OCI-LY3 (cell line): ENCODE measurements at regions not wholly inside any gene's neighbourhood (a gene's known extent, or its start where the extent isn't known, plus 50 kb on each side); places are given as distances from the start of the nearest gene placed in this dataset.

ENCODE experiments used
- H2AFZ ChIP-seq: fragments of 200-600, 300-600 bp; shearing (Covaris generic); 2 replicates; pipeline ENCODE4 v1.6.0; 2014; ENCODE audit warnings: antibody characterized with exemption, low read depth, low read length
- H3K27ac ChIP-seq: fragments of 200-600, 300-600 bp; sonication (generic); 2 replicates; pipeline ENCODE4 v1.5.1; 2014; ENCODE audit warnings: mild to moderate bottlenecking, low read length, moderate library complexity, mixed read lengths
- H3K27me3 ChIP-seq: fragments of 200-600, 300-600 bp; sonication (generic); 2 replicates; pipeline ENCODE4 v1.6.1; 2014; ENCODE audit warnings: low read depth, low read length, mixed read lengths
- H3K36me3 ChIP-seq: fragments of 200-600, 300-600 bp; sonication (generic); replicated peaks from 2 replicates; pipeline ENCODE3; 2014; ENCODE audit warnings: low read depth, low read length, mixed read lengths
- H3K4me1 ChIP-seq: fragments of 300-600, 200-600 bp; sonication (generic); 2 replicates; pipeline ENCODE4 v1.6.1; 2014; ENCODE audit warnings: low read length, mixed read lengths
- H3K4me2 ChIP-seq: fragments of 200-600, 300-600 bp; sonication (generic); 2 replicates; pipeline ENCODE4 v1.6.1; 2014; ENCODE audit warnings: low read length, mixed read lengths
- H3K4me3 ChIP-seq: fragments of 300-600, 200-600 bp; sonication (generic); 2 replicates; pipeline ENCODE4 v1.5.1; 2014; ENCODE audit warnings: antibody characterized with exemption, mild to moderate bottlenecking, low read length, moderate library complexity
- H3K79me2 ChIP-seq: fragments of 300-600, 200-600 bp; shearing (Covaris generic); 2 replicates; pipeline ENCODE4 v1.6.1; 2014; ENCODE audit warnings: mild to moderate bottlenecking, low read length, mixed read lengths
- H3K9ac ChIP-seq: fragments of 300-600, 200-600 bp; shearing (Covaris generic); 2 replicates; pipeline ENCODE4 v1.6.0; 2014; ENCODE audit warnings: mild to moderate bottlenecking, low read length, moderate library complexity
- H3K9me3 ChIP-seq: fragments of 200-600, 300-600 bp; shearing (Covaris generic); 2 replicates; pipeline ENCODE4 v1.6.1; 2014; ENCODE audit warnings: low read length, mixed read lengths; ENCODE audit not compliant: insufficient read depth
- H4K20me1 ChIP-seq: fragments of 200-600, 300-600 bp; sonication (generic); 2 replicates; pipeline ENCODE4 v1.6.1; 2016; ENCODE audit warnings: low read length, mixed read lengths; ENCODE audit not compliant: insufficient read depth
- EZH2phosphoT487 ChIP-seq: fragments of 200-600 bp; shearing (Covaris generic); IDR thresholded peaks from 2 replicates; pipeline ENCODE4 v1.6.1; 2018; ENCODE audit warnings: antibody characterized with exemption, mixed run types, low read depth
- TF ChIP-seq, protein P1 (sequence below): fragments of 200-600, 300-600 bp; sonication (generic); IDR thresholded peaks from 2 replicates; pipeline ENCODE4 v1.5.1; 2014; ENCODE audit warnings: antibody characterized with exemption, low read length, low read depth

DNA sequence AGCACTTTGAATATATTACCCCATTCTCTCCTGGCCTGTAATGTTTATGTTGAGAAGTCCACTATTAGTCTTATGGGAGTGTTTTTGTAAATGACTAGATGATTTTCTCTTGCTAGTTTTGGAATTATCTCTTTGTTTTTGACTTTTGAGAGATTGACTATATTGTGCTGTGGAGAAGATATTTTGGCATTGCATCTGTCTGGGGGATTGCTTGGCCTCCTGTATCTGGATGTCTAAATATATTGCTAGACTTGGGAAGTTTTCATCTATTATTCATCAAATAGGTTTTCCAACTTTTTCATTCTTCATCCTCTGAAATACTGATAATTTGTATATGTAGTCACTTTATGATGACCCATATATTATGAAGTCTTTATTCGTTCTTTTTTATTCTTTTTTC, 277.1 kb upstream of the PCDH15 start:
- H3K4me3 ChIP-seq = no peak overlapping the region
- no peak overlapping the region for H2AFZ ChIP-seq

DNA sequence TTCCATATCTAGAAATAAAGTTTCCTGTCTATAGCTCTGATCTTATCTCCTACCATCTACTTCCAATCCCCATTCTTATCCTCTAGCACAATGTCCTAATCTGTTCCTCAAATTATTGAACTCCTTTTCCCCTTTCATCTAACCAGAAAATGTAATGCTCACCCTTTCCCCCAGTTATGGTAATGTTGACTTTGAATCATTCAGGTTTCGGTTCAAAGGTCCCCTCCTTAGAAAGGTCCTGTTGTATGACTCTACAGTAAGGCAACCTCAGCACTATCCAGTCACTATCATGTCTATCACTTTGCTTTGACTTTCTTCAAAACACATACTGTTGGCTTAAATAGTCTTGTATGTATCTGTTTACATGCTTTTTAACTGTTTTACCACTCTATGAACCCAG, 264.2 kb upstream of the PCDH15 start:
- TF ChIP-seq EZH2phosphoT487 = no peak
- TF ChIP-seq, protein P1, sequence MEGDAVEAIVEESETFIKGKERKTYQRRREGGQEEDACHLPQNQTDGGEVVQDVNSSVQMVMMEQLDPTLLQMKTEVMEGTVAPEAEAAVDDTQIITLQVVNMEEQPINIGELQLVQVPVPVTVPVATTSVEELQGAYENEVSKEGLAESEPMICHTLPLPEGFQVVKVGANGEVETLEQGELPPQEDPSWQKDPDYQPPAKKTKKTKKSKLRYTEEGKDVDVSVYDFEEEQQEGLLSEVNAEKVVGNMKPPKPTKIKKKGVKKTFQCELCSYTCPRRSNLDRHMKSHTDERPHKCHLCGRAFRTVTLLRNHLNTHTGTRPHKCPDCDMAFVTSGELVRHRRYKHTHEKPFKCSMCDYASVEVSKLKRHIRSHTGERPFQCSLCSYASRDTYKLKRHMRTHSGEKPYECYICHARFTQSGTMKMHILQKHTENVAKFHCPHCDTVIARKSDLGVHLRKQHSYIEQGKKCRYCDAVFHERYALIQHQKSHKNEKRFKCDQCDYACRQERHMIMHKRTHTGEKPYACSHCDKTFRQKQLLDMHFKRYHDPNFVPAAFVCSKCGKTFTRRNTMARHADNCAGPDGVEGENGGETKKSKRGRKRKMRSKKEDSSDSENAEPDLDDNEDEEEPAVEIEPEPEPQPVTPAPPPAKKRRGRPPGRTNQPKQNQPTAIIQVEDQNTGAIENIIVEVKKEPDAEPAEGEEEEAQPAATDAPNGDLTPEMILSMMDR = no peak
- H3K4me3 ChIP-seq = no peak overlapping the region
- H3K9ac ChIP-seq = no peak overlapping the region
- H2AFZ ChIP-seq = no peak overlapping the region
- H3K4me2 ChIP-seq = no peak overlapping the region
- no peaks in the 10 kb centered on the region for H4K20me1 ChIP-seq
- H3K4me1 ChIP-seq = no peaks in the 10 kb centered on the region
- H3K27ac ChIP-seq = no peak overlapping the region
- H3K79me2 ChIP-seq = no peaks in the 10 kb centered on the region
- no peaks in the 10 kb centered on the region for H3K27me3 ChIP-seq
- no peaks in the 10 kb centered on the region for H3K36me3 ChIP-seq
- no peaks in the 10 kb centered on the region for H3K9me3 ChIP-seq

More for the DNA sequence above, 277.1 kb upstream of the PCDH15 start:
- H3K36me3 ChIP-seq = no peaks in the 10 kb centered on the region
- TF ChIP-seq, protein P1 = no peak
- no peak for TF ChIP-seq EZH2phosphoT487
- H4K20me1 ChIP-seq = no peaks in the 10 kb centered on the region
- H3K9me3 ChIP-seq = no peaks in the 10 kb centered on the region
- no peak overlapping the region for H3K4me2 ChIP-seq
- H3K4me1 ChIP-seq = no peaks in the 10 kb centered on the region
- no peak overlapping the region for H3K27ac ChIP-seq
- H3K27me3 ChIP-seq = no peaks in the 10 kb centered on the region
- no peaks in the 10 kb centered on the region for H3K79me2 ChIP-seq
- H3K9ac ChIP-seq = no peak overlapping the region

DNA sequence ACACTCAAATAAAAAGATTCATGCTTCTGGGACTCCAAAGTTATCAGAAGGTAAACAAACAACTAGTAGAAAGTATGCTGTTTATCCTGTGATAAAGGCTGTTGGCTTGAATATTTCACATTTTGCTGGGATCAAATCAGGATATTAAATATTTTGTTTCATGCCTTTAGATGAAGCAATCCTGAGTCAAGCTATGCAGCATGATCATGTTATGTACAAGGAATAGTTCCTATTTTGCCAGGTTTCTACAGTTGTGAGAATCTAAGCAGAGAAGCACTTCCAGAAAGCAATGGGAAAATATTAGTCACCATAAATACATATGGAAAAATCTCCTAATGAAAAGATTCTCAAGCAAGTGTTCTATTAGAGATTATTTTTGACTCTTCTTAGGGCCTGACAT, 262.8 kb upstream of the PCDH15 start:
- no peaks in the 10 kb centered on the region for H4K20me1 ChIP-seq
- H3K4me2 ChIP-seq = no peak overlapping the region
- H3K27ac ChIP-seq = no peak overlapping the region
- no peaks in the 10 kb centered on the region for H3K4me1 ChIP-seq
- no peak overlapping the region for H3K4me3 ChIP-seq
- H3K79me2 ChIP-seq = no peaks in the 10 kb centered on the region
- H3K27me3 ChIP-seq = no peaks in the 10 kb centered on the region
- no peaks in the 10 kb centered on the region for H3K36me3 ChIP-seq
- H3K9ac ChIP-seq = no peak overlapping the region
- H2AFZ ChIP-seq = no peak overlapping the region
- TF ChIP-seq EZH2phosphoT487 = no peak
- TF ChIP-seq, protein P1 = no peak
- H3K9me3 ChIP-seq = no peaks in the 10 kb centered on the region

DNA sequence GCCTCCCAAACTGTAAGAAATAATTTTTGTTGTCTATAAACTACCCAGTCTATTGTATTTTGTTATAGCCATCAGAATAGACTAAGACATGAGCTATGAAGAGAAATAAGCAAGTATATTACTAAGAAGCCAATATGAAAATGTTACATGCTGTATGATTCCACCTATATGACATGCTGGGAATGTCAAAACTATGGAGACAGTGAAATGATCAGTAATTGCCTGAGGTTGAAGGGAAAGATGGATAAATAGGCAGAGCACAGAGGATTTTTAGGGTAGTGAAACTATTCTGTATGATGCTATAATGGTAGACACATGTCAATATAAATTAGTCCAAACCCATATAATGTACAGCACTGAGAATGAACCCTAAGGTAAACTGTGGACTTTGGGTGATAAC, 261.3 kb upstream of the PCDH15 start:
- H3K9me3 ChIP-seq = no peaks in the 10 kb centered on the region
- no peak overlapping the region for H3K27ac ChIP-seq
- TF ChIP-seq, protein P1 = no peak
- no peak for TF ChIP-seq EZH2phosphoT487
- no peak overlapping the region for H3K9ac ChIP-seq
- no peak overlapping the region for H3K4me3 ChIP-seq
- H3K79me2 ChIP-seq = no peaks in the 10 kb centered on the region
- no peaks in the 10 kb centered on the region for H3K36me3 ChIP-seq
- H2AFZ ChIP-seq = no peak overlapping the region
- no peaks in the 10 kb centered on the region for H3K4me1 ChIP-seq
- no peaks in the 10 kb centered on the region for H3K27me3 ChIP-seq
- H3K4me2 ChIP-seq = no peak overlapping the region
- H4K20me1 ChIP-seq = no peaks in the 10 kb centered on the region
